ENCODE measurements at regions not wholly inside any gene's neighbourhood (a gene's known extent, or its start where the extent isn't known, plus 50 kb on each side); places are given as distances from the start of the nearest gene placed in this dataset.

- TF ChIP-seq CTCF (IDR thresholded peaks at IDR 0.05), result no peak
- TF ChIP-seq POLR2AphosphoS5 (IDR thresholded peaks at IDR 0.05), result no peak
- TF ChIP-seq POLR2A (IDR thresholded peaks at IDR 0.05), result no peak
- no peak for TF ChIP-seq EP300 (IDR thresholded peaks at IDR 0.05)
These were observed 70.9 kb upstream of the IRS2 start for GRCh38 chr13:109857325-109857724.
